ENCODE measurements at regions not wholly inside any gene's neighbourhood (a gene's known extent, or its start where the extent isn't known, plus 50 kb on each side); places are given as distances from the start of the nearest gene placed in this dataset.

GRCh38 chr18:54509793-54510192 is 81.3 kb upstream of the DYNAP start:
- Histone ChIP-seq H3K4me1 (no peaks in the 10 kb centered on the region), H3K9me3 (no peaks in the 10 kb centered on the region), H3K4me3 (no peak overlapping the region), H3K27ac (no peak overlapping the region), H3K27me3 (no peaks in the 10 kb centered on the region), H3K36me3 (no peaks in the 10 kb centered on the region)
- in situ Hi-C loops (cut with MboI; ENCODE audit: low sequenced_read_pairs in 4 of 4) = no loop called here
- TF ChIP-seq CTCF (IDR thresholded peaks at IDR 0.05 in 4 of 5, conservative IDR thresholded peaks at IDR 0.05 in 1 of 5) (no peak), POLR2A (IDR thresholded peaks at IDR 0.05) (no peak)
- ATAC-seq = no peak
- intact Hi-C loops (cut with DNase I; ENCODE audit: low total_unique reads) = no loop called here
- DNase-seq = no peak

- Histone ChIP-seq H3K9me3 (no peaks in the 10 kb centered on the region), H3K4me3 (no peak overlapping the region), H3K27ac (no peak overlapping the region), H3K4me1 (no peaks in the 10 kb centered on the region), H3K27me3 (no peaks in the 10 kb centered on the region), H3K36me3 (no peaks in the 10 kb centered on the region)
- TF ChIP-seq CTCF (IDR thresholded peaks at IDR 0.05 in 4 of 5, conservative IDR thresholded peaks at IDR 0.05 in 1 of 5) (no peak), POLR2A (IDR thresholded peaks at IDR 0.05) (no peak)
- in situ Hi-C loops (cut with MboI; ENCODE audit: low sequenced_read_pairs in 4 of 4) = no loop called here
- intact Hi-C loops (cut with DNase I; ENCODE audit: low total_unique reads) = no loop called here
- DNase-seq (no peak), ATAC-seq (no peak)
Measured at GRCh38 chr18:54515149-54515548, 75.9 kb upstream of the DYNAP start.

- Histone ChIP-seq H3K9me3 (no peaks in the 10 kb centered on the region), H3K4me1 (no peaks in the 10 kb centered on the region), H3K36me3 (no peaks in the 10 kb centered on the region), H3K27ac (no peak overlapping the region), H3K27me3 (no peaks in the 10 kb centered on the region), H3K4me3 (no peak overlapping the region)
- in situ Hi-C loops (cut with MboI; ENCODE audit: low sequenced_read_pairs in 4 of 4) = no loop called here
- intact Hi-C loops (cut with DNase I; ENCODE audit: low total_unique reads) = no loop called here
- ATAC-seq (no peak), DNase-seq (no peak)
- no peak for TF ChIP-seq CTCF (IDR thresholded peaks at IDR 0.05 in 4 of 5, conservative IDR thresholded peaks at IDR 0.05 in 1 of 5)
- TF ChIP-seq POLR2A (IDR thresholded peaks at IDR 0.05) = no peak
Measured at GRCh38 chr18:54517521-54517920, 73.5 kb upstream of the DYNAP start.

- TF ChIP-seq CTCF (IDR thresholded peaks at IDR 0.05 in 4 of 5, conservative IDR thresholded peaks at IDR 0.05 in 1 of 5) (no peak), POLR2A (IDR thresholded peaks at IDR 0.05) (no peak)
- no peak for DNase-seq
- in situ Hi-C loops (cut with MboI; ENCODE audit: low sequenced_read_pairs in 4 of 4) = no loop called here
Measured at GRCh38 chr18:54521846-54522245, 69.2 kb upstream of the DYNAP start.

GRCh38 chr18:54528942-54529376 is 62.1 kb upstream of the DYNAP start:
- no peak for ATAC-seq
- Histone ChIP-seq H3K4me3 (no peak overlapping the region), H3K27me3 (no peaks in the 10 kb centered on the region), H3K4me1 (no peaks in the 10 kb centered on the region), H3K9me3 (no peaks in the 10 kb centered on the region), H3K27ac (no peak overlapping the region), H3K36me3 (no peaks in the 10 kb centered on the region)
- no peak for TF ChIP-seq POLR2A (IDR thresholded peaks at IDR 0.05)
- no peak for TF ChIP-seq CTCF (IDR thresholded peaks at IDR 0.05 in 4 of 5, conservative IDR thresholded peaks at IDR 0.05 in 1 of 5)
- in situ Hi-C loops (cut with MboI; ENCODE audit: low sequenced_read_pairs in 4 of 4) = no loop called here
- DNase-seq = no peak
- intact Hi-C loops (cut with DNase I; ENCODE audit: low total_unique reads) = no loop called here

More at GRCh38 chr18:54521846-54522245, 69.2 kb upstream of the DYNAP start:
- Histone ChIP-seq H3K36me3 (no peaks in the 10 kb centered on the region), H3K4me3 (no peak overlapping the region), H3K4me1 (no peaks in the 10 kb centered on the region), H3K27ac (no peak overlapping the region), H3K9me3 (no peaks in the 10 kb centered on the region), H3K27me3 (no peaks in the 10 kb centered on the region)
- intact Hi-C loops (cut with DNase I; ENCODE audit: low total_unique reads) = no loop called here
- ATAC-seq = no peak
